Choroid plexus epithelial cell (primary cell): ENCODE measurements at regions not wholly inside any gene's neighbourhood (a gene's known extent, or its start where the extent isn't known, plus 50 kb on each side); places are given as distances from the start of the nearest gene placed in this dataset.

ENCODE experiments used
- DNase-seq: peaks from one replicate; pipeline ENCODE4 v3.0.0-alpha.2; 2010; ENCODE audit warnings: low read depth
- H3K4me3 ChIP-seq: 2 replicates; pipeline ENCODE4 v1.5.1; 2011; ENCODE audit warnings: low read depth, mild to moderate bottlenecking, control low read depth, low read length, moderate library complexity
- CTCF ChIP-seq: conservative IDR thresholded peaks from 2 replicates; pipeline ENCODE4 v1.5.1; 2011; ENCODE audit warnings: low read depth, mild to moderate bottlenecking, control low read depth, inconsistent platforms, low read length, moderate library complexity

GRCh38 chrX:132270699-132271098 is 51.5 kb upstream of the RAP2C start:
- no peak overlapping the region for H3K4me3 ChIP-seq
- no peak for TF ChIP-seq CTCF
- peak; percentile 52 for DNase-seq

- TF ChIP-seq CTCF: no peak
- H3K4me3 ChIP-seq: no peak overlapping the region
- no peak for DNase-seq
Observed at GRCh38 chrX:132270021-132270420, 50.8 kb upstream of the RAP2C start.
